HEK293T (cell line): ENCODE measurements at regions not wholly inside any gene's neighbourhood (a gene's known extent, or its start where the extent isn't known, plus 50 kb on each side); places are given as distances from the start of the nearest gene placed in this dataset.

ENCODE experiments used
- CTBP1 ChIP-seq: fragments of 450-650 bp; IDR thresholded peaks from 2 replicates; pipeline ENCODE4 v1.6.1; 2016; ENCODE audit warnings: borderline replicate concordance
- ELF4 ChIP-seq: fragments of 450-650 bp; IDR thresholded peaks from 2 replicates; pipeline ENCODE4 v1.6.1; 2017; ENCODE audit warnings: antibody characterized with exemption
- SUZ12 ChIP-seq: fragments of 450-650 bp; IDR thresholded peaks from 2 replicates; pipeline ENCODE4 v1.6.1; 2016; ENCODE audit warnings: mild to moderate bottlenecking

DNA sequence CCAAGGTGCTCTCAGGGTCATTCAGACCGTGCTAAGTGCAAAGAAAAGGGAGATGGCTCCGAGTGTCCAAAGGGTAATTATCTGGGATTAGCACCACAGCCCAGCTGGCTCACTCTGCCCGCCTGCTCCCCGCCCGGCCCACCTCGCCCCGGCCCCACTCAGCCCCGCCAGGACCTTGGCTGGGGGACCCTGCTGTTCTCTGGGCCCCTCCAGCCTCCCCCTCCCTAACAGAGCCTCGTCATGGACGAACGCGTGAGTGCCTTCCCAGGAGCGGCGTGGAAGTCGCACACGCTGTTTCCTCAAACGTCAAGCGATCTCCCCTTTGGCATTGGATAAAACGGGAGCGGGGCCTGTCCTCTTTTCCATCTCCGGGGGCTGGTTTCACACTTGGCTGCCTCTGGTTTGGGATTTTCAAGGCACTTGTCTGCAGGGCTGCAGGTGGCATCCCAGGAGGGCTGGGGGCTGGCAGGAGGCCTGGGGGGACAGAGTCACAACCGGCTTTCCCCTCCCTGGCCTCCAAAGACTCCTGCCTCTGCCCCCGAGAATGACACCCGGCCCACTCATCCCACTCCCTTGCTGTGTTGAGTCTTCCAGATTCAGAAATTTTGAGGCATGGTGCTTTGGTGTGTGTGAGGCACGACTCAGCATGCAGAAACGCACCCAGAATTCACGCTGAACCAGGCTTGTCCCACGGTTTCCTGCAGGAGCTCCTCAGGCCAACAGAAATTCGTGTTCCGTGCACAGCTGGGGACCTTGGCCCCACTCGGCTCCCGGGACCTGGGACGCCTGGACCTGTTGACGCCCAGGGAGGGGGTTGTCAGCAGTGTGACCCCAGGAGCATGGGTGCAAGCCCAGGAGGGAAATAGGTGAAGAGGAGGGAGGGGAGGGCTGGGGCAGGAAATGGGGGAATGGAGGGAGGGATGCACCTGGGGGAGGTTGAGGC lies 110.0 kb downstream of the PDGFA start:
- no peak for TF ChIP-seq CTBP1
- TF ChIP-seq SUZ12 = no peak
- TF ChIP-seq ELF4 = no peak
